GM20000 (cell line): ENCODE measurements at regions not wholly inside any gene's neighbourhood (a gene's known extent, or its start where the extent isn't known, plus 50 kb on each side); places are given as distances from the start of the nearest gene placed in this dataset.
"Not testable (repeated sequence)": the region's sequence is repeated elsewhere in the genome, so short reads cannot be mapped to it uniquely, and the experiment has no call there.

Experiments used
- DNase-seq: peaks from one replicate; pipeline ENCODE4 v3.0.0; 2012; ENCODE audit warnings: low spot score
- CTCF ChIP-seq: IDR thresholded peaks from 2 replicates; pipeline ENCODE4 v1.5.1; 2012; ENCODE audit warnings: mild to moderate bottlenecking, control low read depth; ENCODE audit errors: extremely low read depth, missing control alignments

- no peak for DNase-seq
- no peak for TF ChIP-seq CTCF
These were observed 508.2 kb upstream of the ATP2B1 start for GRCh38 chr12:90216815-90217214.

- TF ChIP-seq CTCF = no peak
- no peak for DNase-seq
These were observed 507.4 kb upstream of the ATP2B1 start for GRCh38 chr12:90216020-90216552.

GRCh38 chr12:90211017-90211416 lies 502.4 kb upstream of the ATP2B1 start:
- DNase-seq = no peak
- TF ChIP-seq CTCF = no peak

- no peak for DNase-seq
- no peak for TF ChIP-seq CTCF
These were observed 500.4 kb upstream of the ATP2B1 start for GRCh38 chr12:90209029-90209428.

- not testable (repeated sequence) for DNase-seq
These were observed 499.7 kb upstream of the ATP2B1 start for GRCh38 chr12:90208379-90208778.

GRCh38 chr12:90207799-90208198 lies 499.2 kb upstream of the ATP2B1 start:
- no peak for TF ChIP-seq CTCF

GRCh38 chr12:90205165-90205564 lies 496.5 kb upstream of the ATP2B1 start:
- no peak for DNase-seq
- no peak for TF ChIP-seq CTCF

More at GRCh38 chr12:90207799-90208198, 499.2 kb upstream of the ATP2B1 start:
- DNase-seq = no peak

- TF ChIP-seq CTCF = no peak
- DNase-seq = no peak
These were observed 494.9 kb upstream of the ATP2B1 start for GRCh38 chr12:90203556-90203955.
